Activated T-cell treated with anti-CD3 and anti-CD28 coated beads, Interleukin-2, amount 50 U/mL, for 72 hours (primary cell): ENCODE measurements at regions not wholly inside any gene's neighbourhood (a gene's known extent, or its start where the extent isn't known, plus 50 kb on each side); places are given as distances from the start of the nearest gene placed in this dataset.

ENCODE experiments used
- ATAC-seq, 2 donors: fragments of 150-1000 bp; cut with Tn5 transposase; replicated peaks in 1 of 2; 2 replicates each; pipeline ENCODE4 v1.10.0; 2021; ENCODE audit warnings: moderate library complexity in 2 of 2, mild to moderate bottlenecking in 1 of 2
- DNase-seq, 2 donors: peaks; one replicate each; pipeline ENCODE4 v3.0.0; 2021 to 2022; ENCODE audit warnings: mixed read lengths in 1 of 2
- H3K27ac Mint-ChIP-seq: one replicate; pipeline ENCODE4 v1.8.0; 2022; ENCODE audit warnings: mild to moderate bottlenecking, moderate library complexity, mixed read lengths
- H3K27me3 Mint-ChIP-seq: one replicate; pipeline ENCODE4 v1.8.0; 2022; ENCODE audit warnings: low read depth, mixed read lengths
- H3K36me3 Mint-ChIP-seq, 2 donors: one replicate each; pipeline ENCODE4 v1.8.0; 2022; ENCODE audit warnings: mixed read lengths in 2 of 2, mild to moderate bottlenecking in 1 of 2; ENCODE audit not compliant: insufficient read depth in 2 of 2
- H3K4me1 Mint-ChIP-seq: one replicate; pipeline ENCODE4 v1.8.0; 2022; ENCODE audit warnings: low read depth, mixed read lengths
- H3K4me3 Mint-ChIP-seq, 2 donors: one replicate each; pipeline ENCODE4 v1.8.0; 2022; ENCODE audit warnings: mild to moderate bottlenecking in 2 of 2, mixed read lengths in 2 of 2, moderate library complexity in 2 of 2
- H3K9me3 Mint-ChIP-seq, 2 donors: one replicate each; pipeline ENCODE4 v1.8.0; 2022; ENCODE audit warnings: mixed read lengths in 2 of 2

DNA sequence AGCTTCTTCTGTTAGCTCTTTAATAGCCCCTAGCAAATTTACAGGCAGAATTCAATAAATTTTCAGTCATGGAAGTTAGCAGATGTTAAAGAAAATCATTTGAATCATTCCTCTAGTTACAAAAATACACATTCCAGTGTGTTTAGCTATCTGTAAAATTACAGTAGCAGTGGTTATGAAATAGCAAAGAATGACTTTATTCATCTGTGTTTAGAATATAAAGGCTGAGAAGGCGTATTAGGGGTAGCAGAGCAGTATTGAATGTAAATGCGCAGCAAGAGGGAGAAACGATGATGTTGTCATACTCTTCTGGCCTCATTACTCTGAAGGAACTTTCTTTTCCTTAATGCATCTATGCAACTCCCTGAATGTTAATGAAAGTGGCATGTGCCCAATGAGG is 106.2 kb upstream of the CYYR1 start:
- no peak overlapping the region for H3K4me3 Mint-ChIP-seq
- no peaks in the 10 kb centered on the region for H3K27me3 Mint-ChIP-seq
- no peak overlapping the region for H3K27ac Mint-ChIP-seq
- no peaks in the 10 kb centered on the region for H3K4me1 Mint-ChIP-seq
- ATAC-seq (no peak), DNase-seq (no peak)
- no peaks in the 10 kb centered on the region for H3K9me3 Mint-ChIP-seq
- H3K36me3 Mint-ChIP-seq, result no peaks in the 10 kb centered on the region

DNA sequence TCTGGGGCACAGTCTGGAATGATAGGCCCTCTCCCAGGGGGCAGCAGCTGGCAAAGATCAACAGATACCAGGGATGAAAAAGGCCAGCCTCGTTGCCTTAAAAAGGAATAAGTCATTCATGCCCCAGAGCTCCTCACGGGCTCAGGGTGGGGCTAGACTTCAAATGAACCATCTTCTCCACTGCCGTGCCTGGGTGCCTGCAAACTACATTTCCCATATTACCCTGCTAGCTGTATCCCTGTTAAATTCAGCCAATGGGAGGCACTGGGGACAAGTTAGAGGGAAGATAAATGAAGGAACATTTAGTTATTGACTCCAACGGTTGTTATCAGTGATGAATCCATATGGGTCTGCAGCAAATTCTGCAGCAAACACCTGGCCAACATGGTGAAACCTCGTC is 101.2 kb upstream of the CYYR1 start:
- Mint-ChIP-seq H3K27ac (no peak overlapping the region), H3K27me3 (no peaks in the 10 kb centered on the region), H3K9me3 (no peaks in the 10 kb centered on the region), H3K4me3 (no peak overlapping the region), H3K36me3 (no peaks in the 10 kb centered on the region), H3K4me1 (no peaks in the 10 kb centered on the region)
- ATAC-seq, result no peak
- no peak for DNase-seq

- ATAC-seq (no peak), DNase-seq (no peak)
- peaks cover 1 to 2% of the 10 kb centered on the region in 2 donors for H3K36me3 Mint-ChIP-seq
- H3K27ac Mint-ChIP-seq, result no peak overlapping the region
- H3K27me3 Mint-ChIP-seq, result no peaks in the 10 kb centered on the region
- H3K9me3 Mint-ChIP-seq, result peaks cover 7 to 9% of the 10 kb centered on the region in 2 donors
- no peaks in the 10 kb centered on the region for H3K4me1 Mint-ChIP-seq
- no peak overlapping the region for H3K4me3 Mint-ChIP-seq
Measured at GRCh38 chr21:26669215-26669764, 96.2 kb upstream of the CYYR1 start.

DNA sequence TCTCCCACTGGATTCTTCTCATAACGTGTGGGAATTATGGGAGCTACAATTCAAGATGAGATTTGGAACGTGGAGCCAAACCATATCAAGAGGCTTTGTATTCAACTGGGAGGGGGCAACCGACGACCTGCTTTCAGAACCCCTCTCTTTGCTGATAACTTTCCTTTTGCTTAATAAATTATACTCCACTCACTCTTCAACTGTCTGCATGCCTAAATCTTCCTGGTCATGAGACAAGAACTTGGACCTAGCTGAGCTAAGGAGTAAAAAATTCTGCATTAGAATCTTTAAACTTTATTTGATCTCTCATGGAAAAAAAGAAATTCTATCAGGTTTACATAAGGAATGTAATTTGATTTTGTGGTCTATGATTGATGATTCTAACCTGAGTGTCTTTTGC is 86.7 kb upstream of the CYYR1 start:
- Mint-ChIP-seq H3K4me1 (no peaks in the 10 kb centered on the region), H3K27me3 (peaks cover 5% of the 10 kb centered on the region), H3K9me3 (peaks cover 3 to 8% of the 10 kb centered on the region in 2 donors), H3K4me3 (no peak overlapping the region), H3K27ac (no peak overlapping the region), H3K36me3 (no peaks in the 10 kb centered on the region)
- DNase-seq (no peak), ATAC-seq (no peak)

DNA sequence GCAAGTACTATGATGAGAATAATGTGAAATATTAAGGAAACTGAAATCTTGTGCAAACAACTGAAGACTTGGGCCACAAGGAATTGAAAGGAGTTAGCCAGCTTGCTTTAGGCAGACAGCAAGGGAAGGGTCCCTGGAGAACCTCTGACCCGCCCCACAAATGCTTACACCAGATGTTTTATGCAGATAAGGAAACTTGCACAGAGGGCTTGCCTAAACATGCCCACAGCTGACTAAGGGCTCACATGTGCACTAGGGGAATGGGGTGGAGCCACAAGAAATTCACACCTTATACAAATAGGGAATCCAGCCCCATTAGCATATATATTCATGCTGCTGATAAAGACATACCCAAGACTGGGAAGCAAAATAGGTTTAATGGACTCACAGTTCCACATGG is 86.1 kb upstream of the CYYR1 start:
- H3K36me3 Mint-ChIP-seq, result no peaks in the 10 kb centered on the region
- no peak overlapping the region for H3K4me3 Mint-ChIP-seq
- H3K27ac Mint-ChIP-seq, result no peak overlapping the region
- H3K4me1 Mint-ChIP-seq, result no peaks in the 10 kb centered on the region
- H3K9me3 Mint-ChIP-seq, result peaks cover 3 to 8% of the 10 kb centered on the region in 2 donors
- H3K27me3 Mint-ChIP-seq, result peaks cover 5% of the 10 kb centered on the region
- ATAC-seq (no peak), DNase-seq (no peak)

DNA sequence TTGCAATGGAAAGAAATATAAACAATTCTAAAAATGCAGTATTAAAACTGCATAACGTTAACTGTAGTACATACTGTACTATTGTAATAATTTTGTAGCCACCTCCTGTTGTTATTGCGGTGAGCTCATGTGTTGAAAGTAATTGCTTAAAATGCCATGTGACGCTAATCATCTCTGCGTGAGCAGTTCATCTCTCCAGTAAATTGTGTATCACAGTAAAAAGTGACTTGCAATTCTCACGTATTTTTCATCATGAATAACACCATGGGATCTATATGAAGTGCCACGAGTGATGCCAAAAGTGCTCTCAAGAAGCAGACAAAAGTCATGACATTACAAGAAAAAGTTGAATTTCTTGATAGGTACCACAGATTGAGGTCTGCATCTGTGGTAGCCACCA is 82.4 kb upstream of the CYYR1 start:
- H3K27me3 Mint-ChIP-seq, result peaks cover 5% of the 10 kb centered on the region
- no peaks in the 10 kb centered on the region for H3K36me3 Mint-ChIP-seq
- H3K9me3 Mint-ChIP-seq, result peaks cover 3 to 8% of the 10 kb centered on the region in 2 donors
- DNase-seq, result no peak
- H3K27ac Mint-ChIP-seq, result no peak overlapping the region
- no peaks in the 10 kb centered on the region for H3K4me1 Mint-ChIP-seq
- no peak overlapping the region for H3K4me3 Mint-ChIP-seq
- ATAC-seq, result no peak

DNA sequence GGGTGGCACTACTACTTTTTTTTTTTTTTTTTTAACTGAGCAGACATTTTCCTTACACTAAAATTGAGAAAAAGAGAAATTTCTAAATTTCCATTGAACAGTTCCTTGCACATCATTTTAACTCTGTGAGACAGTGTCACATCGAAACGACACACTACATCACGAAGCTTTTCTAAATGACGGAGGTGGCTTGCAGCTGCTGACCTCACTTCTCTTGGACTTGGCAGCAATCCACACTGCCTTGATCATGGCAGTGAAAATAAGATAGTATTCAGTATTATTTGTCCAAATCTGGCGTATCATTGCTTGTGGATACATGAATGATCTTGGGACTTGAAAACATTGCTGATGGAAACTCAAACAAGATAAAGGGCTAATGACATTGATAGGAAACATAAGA is 80.3 kb upstream of the CYYR1 start:
- Mint-ChIP-seq H3K27ac (no peak overlapping the region), H3K4me1 (no peaks in the 10 kb centered on the region), H3K9me3 (no peaks in the 10 kb centered on the region), H3K27me3 (no peaks in the 10 kb centered on the region), H3K36me3 (no peaks in the 10 kb centered on the region), H3K4me3 (no peak overlapping the region)
- DNase-seq (no peak), ATAC-seq (no peak)

GRCh38 chr21:26652854-26653253 is 79.8 kb upstream of the CYYR1 start:
- no peak overlapping the region for H3K4me3 Mint-ChIP-seq
- DNase-seq, result no peak

DNA sequence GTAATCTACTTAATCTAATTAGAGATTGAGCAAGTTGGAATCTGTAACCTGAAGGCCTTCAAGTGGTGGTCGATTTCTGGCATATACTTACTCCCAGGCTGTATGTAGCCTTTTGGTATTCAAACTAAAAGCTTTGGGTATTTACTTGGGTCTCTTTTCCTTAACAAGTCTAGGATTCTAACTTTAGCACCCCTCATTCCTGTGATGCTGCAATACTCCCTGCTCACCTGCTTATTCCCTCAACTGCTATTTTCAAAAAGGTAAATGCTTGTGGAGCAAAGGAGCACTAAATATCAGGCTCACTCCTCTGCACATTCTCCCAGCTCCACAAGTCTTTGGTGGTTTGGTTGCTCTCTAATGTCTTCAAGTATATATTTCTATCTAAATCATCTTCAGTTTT is 68.0 kb upstream of the CYYR1 start:
- Mint-ChIP-seq H3K36me3 (no peaks in the 10 kb centered on the region), H3K4me1 (no peaks in the 10 kb centered on the region), H3K27me3 (peaks cover 6% of the 10 kb centered on the region), H3K27ac (no peak overlapping the region), H3K9me3 (peaks cover 2 to 4% of the 10 kb centered on the region in 2 donors), H3K4me3 (no peak overlapping the region)
- ATAC-seq, result no peak
- DNase-seq, result no peak

More at GRCh38 chr21:26652854-26653253, 79.8 kb upstream of the CYYR1 start:
- Mint-ChIP-seq H3K36me3 (no peaks in the 10 kb centered on the region), H3K4me1 (no peaks in the 10 kb centered on the region), H3K27ac (no peak overlapping the region), H3K9me3 (no peaks in the 10 kb centered on the region), H3K27me3 (no peaks in the 10 kb centered on the region)
- ATAC-seq, result no peak

GRCh38 chr21:26637201-26637745 is 64.2 kb upstream of the CYYR1 start:
- ATAC-seq, result no peak
- no peak for DNase-seq
- H3K4me3 Mint-ChIP-seq, result no peak overlapping the region
- no peaks in the 10 kb centered on the region for H3K27me3 Mint-ChIP-seq
- H3K36me3 Mint-ChIP-seq, result peaks cover 0 to 3% of the 10 kb centered on the region in 2 donors
- no peak overlapping the region for H3K27ac Mint-ChIP-seq
- peaks cover 0 to 9% of the 10 kb centered on the region in 2 donors for H3K9me3 Mint-ChIP-seq
- no peaks in the 10 kb centered on the region for H3K4me1 Mint-ChIP-seq

DNA sequence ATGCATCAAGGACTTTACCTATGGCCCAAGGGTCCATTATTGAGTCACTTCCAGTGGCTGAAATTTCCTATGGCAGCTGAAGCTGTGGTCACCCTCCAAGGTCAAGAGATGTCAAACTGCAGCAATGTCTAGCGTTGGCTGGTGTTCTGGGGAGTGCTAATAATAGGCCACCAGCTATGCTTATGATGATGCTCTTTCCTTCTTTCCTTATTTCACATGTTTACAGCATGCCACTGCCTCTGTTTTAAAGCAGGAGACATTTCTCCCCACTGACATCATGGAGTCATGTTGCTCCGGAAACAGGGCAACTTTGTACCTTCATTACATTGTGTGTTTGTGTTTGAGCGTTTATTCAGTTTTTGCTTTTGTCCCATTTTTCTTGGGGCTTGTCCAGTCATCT is 62.6 kb upstream of the CYYR1 start:
- Mint-ChIP-seq H3K27ac (no peak overlapping the region), H3K4me3 (no peak overlapping the region), H3K9me3 (peaks cover 0 to 10% of the 10 kb centered on the region in 2 donors), H3K36me3 (peaks cover 0 to 3% of the 10 kb centered on the region in 2 donors), H3K4me1 (no peaks in the 10 kb centered on the region), H3K27me3 (no peaks in the 10 kb centered on the region)
- ATAC-seq, result no peak
- DNase-seq, result no peak

- DNase-seq (no peak), ATAC-seq (no peak)
- peaks cover 0 to 3% of the 10 kb centered on the region in 2 donors for H3K36me3 Mint-ChIP-seq
- peaks cover 0 to 10% of the 10 kb centered on the region in 2 donors for H3K9me3 Mint-ChIP-seq
- no peak overlapping the region for H3K27ac Mint-ChIP-seq
- no peaks in the 10 kb centered on the region for H3K27me3 Mint-ChIP-seq
- no peaks in the 10 kb centered on the region for H3K4me1 Mint-ChIP-seq
- no peak overlapping the region for H3K4me3 Mint-ChIP-seq
Measured at GRCh38 chr21:26632691-26633090, 59.6 kb upstream of the CYYR1 start.

DNA sequence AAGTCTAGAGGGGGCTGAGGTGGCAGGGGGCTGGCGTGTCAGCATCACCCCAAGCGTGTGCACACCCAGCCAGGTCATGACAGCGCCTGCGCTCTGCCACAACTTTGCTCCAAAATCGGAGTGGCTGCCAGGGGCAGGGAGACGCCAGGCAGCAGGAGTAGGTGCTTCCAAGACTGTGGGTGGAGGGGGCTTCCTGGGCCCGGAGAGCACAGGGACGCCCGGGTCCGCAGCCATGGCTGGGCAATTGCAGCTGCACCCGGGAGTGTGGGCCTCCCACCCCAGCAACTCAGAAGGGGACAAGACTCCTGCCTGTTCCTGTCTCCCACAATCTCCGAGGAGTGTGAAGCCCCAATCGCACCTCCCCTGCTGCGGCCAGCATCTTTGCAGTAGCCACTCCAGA is 53.1 kb upstream of the CYYR1 start:
- ATAC-seq, result no peak
- H3K36me3 Mint-ChIP-seq, result peaks cover 0 to 2% of the 10 kb centered on the region in 2 donors

GRCh38 chr21:26624983-26625519 is 52.0 kb upstream of the CYYR1 start:
- no peak overlapping the region for H3K27ac Mint-ChIP-seq
- DNase-seq (no peak), ATAC-seq (no peak)
- H3K36me3 Mint-ChIP-seq, result peaks cover 0 to 2% of the 10 kb centered on the region in 2 donors
- H3K9me3 Mint-ChIP-seq, result no peaks in the 10 kb centered on the region
- no peaks in the 10 kb centered on the region for H3K27me3 Mint-ChIP-seq
- H3K4me3 Mint-ChIP-seq, result no peak overlapping the region
- no peaks in the 10 kb centered on the region for H3K4me1 Mint-ChIP-seq

More for the DNA sequence above, 53.1 kb upstream of the CYYR1 start:
- Mint-ChIP-seq H3K4me3 (no peak overlapping the region), H3K27ac (no peak overlapping the region), H3K9me3 (no peaks in the 10 kb centered on the region), H3K27me3 (no peaks in the 10 kb centered on the region), H3K4me1 (no peaks in the 10 kb centered on the region)
- DNase-seq, result no peak
